ENCODE measurements at regions not wholly inside any gene's neighbourhood (a gene's known extent, or its start where the extent isn't known, plus 50 kb on each side); places are given as distances from the start of the nearest gene placed in this dataset.
"Not testable (repeated sequence)": the region's sequence is repeated elsewhere in the genome, so short reads cannot be mapped to it uniquely, and the experiment has no call there.

DNA sequence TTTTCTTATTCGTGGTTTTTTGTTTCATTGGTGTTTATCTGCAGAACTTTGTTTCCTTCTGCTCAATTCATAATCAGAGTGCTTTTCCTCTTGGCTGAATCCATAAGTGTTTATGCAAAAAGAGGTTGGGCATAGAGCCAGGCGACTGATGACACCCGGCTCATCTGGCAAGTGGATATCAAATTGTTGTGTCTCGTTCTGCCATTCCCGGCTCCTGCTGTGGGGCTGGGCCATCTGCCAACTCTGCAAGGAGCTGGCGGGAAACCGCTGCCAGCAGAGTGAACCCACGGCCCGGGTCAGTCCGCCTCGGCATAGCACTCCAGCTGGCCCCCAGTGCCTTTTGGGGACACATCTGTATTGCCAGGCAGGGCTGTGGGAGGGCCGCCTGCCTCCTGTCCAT, 83.0 kb upstream of the ROPN1B start:
- TF ChIP-seq, protein P1, sequence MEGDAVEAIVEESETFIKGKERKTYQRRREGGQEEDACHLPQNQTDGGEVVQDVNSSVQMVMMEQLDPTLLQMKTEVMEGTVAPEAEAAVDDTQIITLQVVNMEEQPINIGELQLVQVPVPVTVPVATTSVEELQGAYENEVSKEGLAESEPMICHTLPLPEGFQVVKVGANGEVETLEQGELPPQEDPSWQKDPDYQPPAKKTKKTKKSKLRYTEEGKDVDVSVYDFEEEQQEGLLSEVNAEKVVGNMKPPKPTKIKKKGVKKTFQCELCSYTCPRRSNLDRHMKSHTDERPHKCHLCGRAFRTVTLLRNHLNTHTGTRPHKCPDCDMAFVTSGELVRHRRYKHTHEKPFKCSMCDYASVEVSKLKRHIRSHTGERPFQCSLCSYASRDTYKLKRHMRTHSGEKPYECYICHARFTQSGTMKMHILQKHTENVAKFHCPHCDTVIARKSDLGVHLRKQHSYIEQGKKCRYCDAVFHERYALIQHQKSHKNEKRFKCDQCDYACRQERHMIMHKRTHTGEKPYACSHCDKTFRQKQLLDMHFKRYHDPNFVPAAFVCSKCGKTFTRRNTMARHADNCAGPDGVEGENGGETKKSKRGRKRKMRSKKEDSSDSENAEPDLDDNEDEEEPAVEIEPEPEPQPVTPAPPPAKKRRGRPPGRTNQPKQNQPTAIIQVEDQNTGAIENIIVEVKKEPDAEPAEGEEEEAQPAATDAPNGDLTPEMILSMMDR (IDR thresholded peaks at IDR 0.05), result not testable (repeated sequence)
- not testable (repeated sequence) for TF ChIP-seq POLR2A (IDR thresholded peaks at IDR 0.05)

Measured in thyroid gland (tissue), 4 donors.